NCI-H748 treated with DMSO at 0.1 percent for 48 hours (cell line): ENCODE measurements at regions not wholly inside any gene's neighbourhood (a gene's known extent, or its start where the extent isn't known, plus 50 kb on each side); places are given as distances from the start of the nearest gene placed in this dataset.

Experiments
- DNase-seq: peaks from one replicate; lab custom pipeline; 2025; lab: John Stamatoyannopoulos, UW

DNA sequence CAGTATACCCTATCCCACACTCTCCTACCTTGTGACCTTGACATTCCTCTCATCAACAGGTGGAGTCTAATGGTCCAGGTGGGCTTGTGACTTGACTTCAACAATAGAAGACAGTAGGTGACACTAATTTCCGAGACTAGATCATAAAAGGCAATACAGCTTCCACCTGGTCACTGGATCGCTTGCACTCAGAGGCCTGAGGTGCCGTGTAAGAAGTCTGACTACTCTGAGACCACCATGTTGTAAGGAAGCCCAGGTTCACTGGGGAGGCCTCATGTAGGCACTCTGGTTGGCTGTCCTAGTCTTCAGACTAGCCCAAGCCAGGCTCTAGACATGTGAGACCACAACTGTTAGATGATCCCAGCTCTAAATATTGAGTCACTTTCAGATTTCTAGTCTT is 370.4 kb downstream of the MID1IP1 start:
- DNase-seq: no peak

DNA sequence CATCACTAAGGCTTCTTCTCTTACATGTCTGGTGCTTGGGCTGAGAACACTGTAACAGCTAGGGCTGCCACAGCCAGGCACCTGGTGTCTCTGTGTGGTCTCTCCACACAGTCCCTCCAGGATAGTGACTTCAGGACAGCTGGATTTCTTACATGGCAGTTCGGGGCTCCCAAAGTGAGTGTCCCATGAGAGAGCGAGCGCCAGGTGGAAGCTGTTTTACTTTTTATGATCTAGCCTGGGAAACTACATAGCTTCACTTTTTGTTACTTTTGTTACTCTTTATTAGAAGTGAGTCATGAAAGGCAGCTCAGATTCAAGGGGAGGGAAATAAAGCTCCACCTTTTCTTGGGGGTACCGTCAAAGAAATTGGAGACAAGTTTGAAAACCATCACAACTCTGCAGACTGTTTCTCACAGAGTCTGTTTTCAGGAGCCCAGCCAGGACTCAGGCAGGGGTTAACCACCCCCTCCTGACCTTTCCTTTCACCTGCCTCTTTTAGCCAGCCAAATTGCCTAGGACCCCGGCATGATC is 373.0 kb downstream of the MID1IP1 start:
- DNase-seq: no peak

DNA sequence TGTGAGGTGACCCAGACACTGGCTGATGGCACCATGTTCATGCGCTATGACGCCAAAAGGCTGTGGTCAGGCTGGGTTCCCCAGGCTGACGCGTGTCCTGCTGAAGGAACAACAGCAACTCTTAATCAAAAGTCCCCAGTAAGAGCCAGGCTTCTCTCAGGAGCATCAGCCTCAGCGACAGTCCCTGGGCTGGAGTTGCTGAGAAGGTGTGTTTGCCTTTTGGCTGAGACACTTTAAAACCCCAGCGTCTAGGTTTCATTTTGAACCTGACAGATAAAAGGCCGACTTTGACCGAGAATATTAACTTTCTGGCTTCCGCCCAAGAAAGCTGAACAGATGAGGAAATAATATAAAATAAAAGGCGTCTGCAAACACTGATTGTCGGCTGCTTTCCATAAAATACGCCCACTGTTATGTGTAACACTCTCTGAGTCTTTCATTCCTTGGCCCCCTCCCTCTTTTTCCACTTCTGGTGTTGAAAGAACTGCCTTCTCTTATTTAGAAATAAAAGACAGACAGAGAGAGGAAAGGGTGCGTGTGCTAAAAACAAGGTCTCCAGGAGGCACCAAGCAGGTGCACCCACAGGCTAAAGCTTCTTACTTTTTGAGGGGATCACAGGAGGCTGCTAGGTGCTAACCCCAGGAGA is 373.6 kb downstream of the MID1IP1 start:
- DNase-seq: peak; percentile 47

DNA sequence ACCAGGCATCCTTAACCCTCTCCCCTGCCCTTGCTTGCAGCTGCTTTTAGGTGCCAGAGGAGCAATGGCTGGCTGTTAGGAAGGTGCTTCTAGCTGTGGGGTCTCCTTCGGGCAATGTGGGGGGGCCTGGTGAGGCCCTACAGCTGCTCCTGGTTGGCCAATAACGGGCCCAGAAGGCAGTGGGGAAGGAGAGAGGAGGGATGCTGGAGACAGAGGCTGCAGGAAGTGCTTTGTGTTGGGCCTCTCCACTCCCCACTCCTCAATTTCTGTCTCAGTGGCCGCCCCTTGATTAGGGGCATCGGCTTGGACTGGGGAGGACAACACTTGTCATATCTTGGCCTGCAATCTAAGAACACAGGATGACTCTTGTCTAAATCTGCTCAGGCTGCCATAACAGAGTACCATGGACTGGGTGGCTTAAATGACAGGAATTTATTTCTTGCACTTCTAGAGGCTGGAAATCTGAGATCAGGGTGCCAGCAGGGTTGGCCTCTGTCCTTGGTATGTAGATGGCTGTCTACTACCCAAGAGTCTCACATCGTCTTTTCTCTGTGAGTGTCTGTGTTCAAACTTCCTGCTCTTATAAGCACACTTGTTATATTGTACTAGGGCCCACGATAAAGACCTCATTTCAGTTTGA is 374.3 kb downstream of the MID1IP1 start:
- DNase-seq: no peak

DNA sequence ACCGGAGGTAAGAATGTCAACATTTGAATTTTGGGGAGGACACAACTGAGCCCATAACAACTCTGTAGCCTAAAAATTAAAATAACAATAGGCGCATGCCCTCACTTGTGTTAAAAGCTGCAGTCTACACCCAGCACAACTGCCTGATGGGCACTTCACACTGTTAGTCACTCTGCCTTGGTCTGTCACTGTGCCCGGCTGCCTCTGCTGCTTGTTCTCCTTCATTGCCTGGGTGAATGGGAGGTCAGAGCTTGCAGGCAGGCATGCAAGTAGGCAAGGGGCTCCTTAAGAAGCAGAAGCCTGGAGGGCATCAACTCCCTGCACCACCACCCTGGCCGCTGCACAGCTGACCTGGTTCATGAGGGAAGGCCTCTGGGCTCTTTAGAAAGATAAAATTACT is 374.8 kb downstream of the MID1IP1 start:
- DNase-seq: no peak

DNA sequence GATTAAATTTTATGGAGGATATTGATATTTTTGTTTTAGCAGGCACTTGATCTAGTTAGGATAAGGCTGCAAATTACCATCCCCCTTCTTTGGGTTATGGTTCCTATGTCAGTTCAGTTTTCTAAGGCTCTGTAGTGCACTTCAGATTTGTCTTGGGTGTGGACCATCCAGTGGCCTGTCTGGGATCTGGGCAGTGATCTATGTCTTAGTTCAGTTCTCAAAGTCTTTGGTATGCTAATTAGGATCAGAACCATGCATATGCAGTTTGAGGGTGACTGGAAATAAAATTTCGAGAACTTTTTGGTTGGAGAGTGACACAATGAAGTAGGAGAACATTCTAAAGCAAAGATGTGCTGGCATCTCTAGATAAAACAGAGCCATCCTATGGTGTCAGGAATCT is 388.2 kb downstream of the MID1IP1 start:
- no peak for DNase-seq

DNA sequence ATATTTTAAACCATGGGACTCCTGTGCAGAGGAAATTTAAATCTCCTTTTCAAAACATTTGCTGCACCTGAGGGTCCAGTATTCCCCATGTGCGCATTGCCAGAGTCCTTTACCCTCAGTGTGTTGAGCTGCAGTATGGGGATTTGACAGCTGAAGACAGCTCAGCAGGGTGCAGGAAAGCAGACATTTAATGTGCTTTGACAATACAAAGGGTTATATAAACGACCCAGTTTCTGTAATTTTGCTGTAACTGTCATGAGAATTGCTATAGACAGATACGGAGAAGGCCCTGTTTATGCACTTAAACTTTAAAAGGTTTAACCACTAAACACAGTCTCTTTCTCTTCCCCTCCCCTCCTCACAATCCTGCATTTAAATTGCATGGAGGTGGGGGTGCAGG is 393.4 kb downstream of the MID1IP1 start:
- DNase-seq: no peak

DNA sequence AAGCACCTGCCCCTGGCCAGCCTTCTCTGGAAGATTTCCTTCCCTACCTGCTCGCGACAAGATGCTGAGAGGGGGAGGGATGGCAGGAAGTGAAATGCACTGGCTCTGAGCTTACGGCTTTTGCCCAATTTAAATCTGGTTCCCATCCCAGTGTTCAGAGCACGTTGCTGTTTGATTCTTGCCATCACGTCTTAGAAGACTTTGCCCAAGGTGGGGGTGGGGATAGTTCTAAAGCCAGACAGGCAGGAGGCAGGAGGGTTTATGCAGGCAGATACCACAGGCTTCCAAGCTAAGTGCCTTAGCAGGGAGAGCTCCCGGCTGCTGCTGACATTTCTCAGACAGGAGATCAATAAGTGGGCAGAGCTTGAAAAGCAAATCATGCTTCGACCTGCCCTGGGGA is 393.9 kb downstream of the MID1IP1 start:
- DNase-seq: no peak

DNA sequence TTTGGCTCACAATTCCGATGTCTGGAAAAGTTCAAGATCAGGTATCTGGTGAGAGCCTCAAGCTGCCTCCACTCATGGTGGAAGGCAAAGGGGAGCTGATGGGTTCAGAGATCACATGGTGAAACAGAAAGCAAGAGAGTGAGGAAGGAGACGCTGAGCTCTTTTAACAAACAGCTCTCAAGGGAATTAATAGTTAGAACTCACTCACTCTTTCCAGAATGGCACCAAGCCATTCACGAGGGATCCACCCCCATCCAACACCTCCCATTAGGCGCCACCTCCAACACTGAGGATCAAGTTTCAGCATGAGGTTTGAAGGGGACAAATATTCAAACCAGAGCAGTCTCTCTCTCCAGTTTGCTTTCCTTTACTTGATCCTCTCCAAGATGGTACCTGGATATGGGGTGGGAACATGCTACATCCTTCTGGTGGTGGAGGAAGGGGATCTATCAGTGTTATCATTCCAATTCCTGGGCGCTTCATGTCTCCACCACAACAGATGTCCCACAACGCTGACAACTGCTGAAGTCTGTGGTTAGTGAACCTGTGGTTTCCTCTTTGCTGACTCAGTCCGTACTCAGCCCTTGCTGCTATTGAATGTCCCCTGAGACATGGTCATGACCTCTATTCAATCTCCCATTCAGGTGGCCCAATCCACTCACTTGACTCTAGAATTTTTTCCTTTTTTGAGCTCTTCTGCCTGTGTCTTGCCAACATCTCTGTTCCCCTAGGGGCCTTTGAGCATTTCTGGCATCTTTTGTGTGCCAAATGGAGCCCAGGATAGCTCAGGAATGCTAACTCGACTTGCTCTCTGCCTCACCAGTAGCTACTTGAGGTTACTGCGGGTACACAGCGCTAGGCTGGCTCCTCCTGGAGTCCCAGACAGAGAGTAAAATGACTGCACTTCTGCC is 395.2 kb downstream of the MID1IP1 start:
- DNase-seq: peak; percentile 14

DNA sequence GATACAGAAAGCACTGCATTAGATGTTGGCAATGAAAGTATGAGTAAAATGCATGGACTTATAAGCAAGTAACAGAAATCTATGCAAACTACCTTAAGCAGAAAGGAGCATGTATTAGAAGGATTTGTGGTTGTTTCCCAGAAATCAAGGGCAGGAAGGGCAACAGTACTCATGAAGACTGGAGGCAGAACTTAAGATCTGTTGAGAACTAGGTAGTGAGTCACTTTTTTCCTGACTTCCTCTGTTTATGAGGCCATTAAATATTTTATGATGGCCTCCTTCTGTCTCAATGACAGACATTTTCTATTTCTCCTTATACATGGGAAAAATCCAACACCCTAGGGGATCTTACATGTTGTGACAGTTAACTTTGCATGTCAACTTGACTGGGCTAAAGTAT is 398.2 kb downstream of the MID1IP1 start:
- DNase-seq: no peak

DNA sequence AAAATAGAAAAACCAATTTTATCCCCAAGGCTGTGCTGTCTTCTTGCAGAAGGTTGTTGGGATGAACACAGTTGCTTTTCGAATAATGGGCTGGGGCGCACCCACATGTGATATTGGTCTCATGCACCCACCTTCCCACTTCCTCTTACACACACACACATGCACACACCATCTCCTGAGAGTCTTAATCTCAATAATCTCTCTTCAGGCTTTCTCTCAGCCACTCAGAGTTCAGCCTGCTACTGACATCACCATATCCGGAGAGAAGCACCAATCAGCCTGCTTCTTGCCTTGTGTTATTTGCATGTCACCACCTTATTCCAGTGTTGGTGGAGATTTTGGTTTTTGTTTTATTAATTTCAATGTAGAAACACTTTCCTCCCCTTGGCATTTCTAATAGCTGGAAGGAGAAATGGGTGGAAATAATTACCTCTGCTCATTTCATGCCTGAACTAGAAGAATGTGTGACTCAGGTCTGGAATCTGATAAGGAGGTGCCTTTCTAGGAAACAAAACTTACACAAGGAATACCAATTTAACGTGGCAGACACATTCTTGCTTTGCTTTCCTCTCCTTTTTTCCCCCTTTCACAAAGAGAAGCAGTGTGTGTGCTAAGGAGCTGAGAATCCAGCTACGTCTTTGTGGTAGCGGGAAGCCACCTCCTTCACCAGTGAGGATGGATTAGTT is 400.2 kb downstream of the MID1IP1 start:
- DNase-seq: no peak

DNA sequence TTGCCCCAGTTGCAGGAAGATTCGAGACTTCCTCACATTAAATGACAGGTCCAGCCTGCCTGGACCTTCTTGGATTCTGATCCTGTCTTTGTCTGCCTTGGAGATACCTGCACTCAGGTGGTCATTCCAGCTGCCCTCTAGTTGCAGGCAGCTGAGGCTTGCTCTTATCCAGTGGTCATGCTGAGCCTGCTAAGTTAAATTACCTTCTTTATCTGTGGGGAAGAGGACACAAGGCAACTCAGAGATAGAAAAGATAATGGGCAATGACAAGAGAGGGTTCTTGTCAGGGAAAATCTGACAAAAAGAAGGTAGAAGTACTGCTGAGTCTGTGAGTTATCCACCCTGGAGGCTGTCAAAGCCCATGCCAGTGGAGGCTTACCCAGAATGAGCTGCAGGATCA is 401.4 kb downstream of the MID1IP1 start:
- no peak for DNase-seq

DNA sequence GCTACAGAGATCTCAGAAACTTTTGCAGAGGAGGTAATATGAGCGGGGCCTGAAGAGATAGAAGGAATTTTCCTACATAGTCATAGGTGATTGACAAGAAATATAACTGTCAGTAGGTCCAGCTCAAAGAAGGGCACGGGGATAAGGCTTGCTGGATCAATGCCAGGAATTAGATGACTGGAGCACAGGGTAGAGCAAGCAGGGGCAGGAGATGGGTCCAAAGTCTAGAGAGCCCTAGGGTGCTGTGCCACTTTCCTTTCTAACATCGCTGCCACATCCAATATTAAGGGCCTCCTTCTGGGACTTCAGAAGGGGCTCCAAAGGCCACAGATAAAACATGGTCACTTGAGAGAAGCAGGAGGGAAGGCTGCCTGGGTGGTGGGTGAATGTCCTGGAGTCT is 402.2 kb downstream of the MID1IP1 start:
- no peak for DNase-seq

DNA sequence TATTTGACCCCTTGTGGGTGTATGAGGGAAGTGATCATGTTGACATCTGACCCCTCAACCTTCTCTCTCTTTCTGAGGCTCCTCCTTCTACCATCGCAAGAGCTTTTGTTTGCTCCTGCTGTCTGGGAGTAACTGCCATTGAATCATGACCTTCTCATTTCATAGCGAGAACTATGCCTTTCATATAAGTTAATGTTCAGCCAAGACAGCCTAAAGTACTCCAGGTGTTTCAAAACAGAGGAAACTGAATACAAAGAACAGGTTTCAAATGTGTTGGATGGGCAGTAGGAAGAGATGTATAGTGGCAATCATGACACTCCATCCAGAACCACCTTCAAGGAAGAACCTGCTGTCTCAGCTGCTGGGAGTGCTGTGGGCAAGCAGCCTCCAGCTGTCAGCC is 403.1 kb downstream of the MID1IP1 start:
- no peak for DNase-seq

DNA sequence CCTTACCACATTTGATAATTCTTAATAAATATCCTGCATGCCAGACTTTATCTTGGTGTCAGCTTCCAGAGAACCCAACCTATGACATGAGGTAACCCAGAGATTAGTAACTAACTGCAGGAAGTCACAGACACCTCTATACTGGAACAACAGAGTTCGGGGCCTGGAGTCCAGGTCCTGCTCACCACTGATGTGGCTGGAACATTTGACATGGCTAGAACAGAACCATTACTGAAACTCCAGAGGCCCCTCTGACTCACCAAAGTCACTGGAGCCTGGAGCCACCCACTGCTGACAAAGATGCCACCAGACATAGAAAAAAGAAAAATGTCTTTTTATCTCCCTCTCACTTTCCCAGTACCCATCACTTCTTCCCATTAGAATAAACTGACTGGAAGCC is 403.7 kb downstream of the MID1IP1 start:
- no peak for DNase-seq

DNA sequence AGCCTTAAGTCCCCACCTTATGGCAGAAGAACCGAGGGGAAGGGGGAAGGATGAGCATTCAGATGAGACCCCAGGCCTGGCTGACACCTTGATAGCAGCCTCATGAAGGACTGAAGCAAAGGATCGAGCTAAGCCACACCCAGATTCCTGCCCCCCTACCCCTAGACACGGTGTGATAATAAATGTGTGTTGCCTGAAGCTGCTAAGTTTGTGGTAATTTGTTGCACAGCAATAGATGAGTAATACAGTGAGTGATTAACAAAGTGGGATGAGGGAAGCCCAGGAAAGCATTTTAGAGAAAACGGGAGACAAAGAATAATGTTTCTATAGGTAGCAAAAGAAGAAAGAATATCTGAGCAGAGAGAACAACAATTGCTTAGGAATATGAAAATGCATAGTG is 404.2 kb downstream of the MID1IP1 start:
- no peak for DNase-seq

DNA sequence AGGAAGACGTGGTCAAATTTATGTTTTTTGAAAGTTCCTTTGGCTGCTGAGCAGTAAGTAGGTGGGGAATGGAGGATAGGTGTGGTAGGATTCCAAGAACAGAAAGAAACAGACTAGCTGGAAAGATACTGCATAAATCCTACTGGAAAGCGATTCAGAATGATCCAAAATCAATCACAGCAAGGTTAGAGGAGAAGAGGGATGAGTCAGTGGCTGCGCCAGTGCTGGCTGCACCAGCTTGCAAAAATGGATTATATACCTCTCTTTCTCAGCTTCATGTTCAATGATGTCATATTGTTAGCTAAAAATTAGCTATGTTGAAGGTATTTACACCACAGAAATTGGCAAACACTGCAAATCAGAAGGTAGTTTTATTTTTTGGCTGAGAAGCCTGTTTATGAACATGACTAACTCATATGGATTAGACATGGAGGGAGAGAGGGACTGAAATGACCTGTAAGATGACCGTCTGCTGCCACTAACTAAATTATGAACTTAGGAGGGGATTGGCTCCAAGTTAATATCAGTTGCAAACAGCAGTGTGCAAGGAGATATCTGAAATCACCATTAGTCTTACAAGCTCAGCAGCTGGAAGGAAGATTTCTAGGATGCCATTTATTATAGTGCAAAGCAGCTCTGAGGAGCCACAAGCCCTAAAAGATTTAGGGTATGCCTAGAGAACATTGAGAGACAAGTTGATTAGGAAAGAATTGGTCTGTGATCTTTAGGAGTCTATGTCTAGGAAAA is 405.3 kb downstream of the MID1IP1 start:
- DNase-seq: no peak

DNA sequence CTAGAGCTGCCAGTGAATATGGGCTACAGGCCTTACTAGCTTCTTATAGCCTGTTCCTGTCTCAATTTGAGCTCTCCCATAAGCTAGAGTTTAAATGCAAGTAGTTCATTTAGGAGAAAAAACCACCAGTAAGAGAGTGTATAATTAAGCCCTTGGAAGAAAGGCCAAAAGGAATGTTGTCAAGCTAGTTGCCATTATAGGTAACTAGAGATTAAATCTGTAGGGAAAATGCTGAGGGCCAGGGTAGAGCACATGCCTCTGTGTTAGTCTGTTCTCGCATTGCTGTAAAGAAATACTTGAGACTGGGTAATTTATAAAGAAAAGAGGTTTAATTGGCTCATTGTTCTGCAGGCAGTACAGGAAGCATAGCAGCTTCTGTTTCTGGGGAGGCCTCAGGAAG is 410.2 kb downstream of the MID1IP1 start:
- no peak for DNase-seq

DNA sequence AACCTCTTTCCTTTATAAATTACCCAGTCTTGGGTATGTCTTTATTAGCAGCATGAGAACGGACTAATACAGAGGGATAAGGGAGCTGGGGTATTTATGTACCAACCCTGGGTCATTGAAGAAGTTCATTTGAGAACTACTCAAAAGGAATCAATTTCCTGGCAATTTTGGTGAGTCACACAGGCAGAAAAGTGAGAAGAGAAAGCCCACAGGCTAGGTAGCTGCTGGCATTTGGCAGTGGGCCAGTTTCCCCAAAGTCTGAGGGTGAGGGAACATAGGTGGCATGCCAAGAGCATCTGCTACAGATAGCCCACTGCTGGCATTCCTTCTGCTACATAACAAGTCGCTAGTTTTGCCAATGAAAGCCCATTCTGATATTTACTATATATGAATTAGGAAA is 411.2 kb downstream of the MID1IP1 start:
- no peak for DNase-seq

DNA sequence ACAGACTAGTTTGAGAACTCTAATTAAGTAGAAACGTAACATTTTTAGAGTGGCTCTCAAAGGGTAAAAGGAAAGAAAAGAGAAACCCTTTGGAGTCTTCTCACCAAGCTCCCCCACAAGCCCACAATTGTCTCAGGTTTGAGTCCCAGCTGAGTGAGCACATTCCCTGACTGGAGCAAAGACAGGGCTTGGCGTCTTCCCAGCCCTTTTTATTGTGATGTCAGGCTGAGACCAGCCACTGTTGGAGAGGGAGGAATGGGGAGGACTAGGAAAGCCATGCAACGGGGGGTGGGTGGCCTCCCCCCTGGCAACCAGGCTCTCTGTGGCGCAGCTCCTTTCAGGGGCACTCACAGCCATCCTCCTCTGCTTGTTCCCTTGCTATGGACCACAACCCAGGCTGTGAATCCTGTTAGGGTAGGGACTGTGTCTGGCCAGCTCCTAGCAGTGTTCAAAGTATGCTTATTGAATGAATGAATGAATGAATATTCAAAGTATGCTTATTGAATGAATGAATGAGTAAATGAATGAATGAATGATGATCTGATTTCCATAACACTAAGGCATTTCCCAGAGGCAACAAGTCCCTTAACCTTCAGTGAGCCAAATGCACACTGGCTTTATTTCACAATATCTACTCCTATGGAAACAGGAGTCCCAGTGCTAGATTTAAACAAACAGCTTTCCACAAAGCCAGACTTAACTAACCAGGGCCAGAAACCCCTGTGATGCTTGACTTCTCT is 413.3 kb downstream of the MID1IP1 start:
- no peak for DNase-seq

DNA sequence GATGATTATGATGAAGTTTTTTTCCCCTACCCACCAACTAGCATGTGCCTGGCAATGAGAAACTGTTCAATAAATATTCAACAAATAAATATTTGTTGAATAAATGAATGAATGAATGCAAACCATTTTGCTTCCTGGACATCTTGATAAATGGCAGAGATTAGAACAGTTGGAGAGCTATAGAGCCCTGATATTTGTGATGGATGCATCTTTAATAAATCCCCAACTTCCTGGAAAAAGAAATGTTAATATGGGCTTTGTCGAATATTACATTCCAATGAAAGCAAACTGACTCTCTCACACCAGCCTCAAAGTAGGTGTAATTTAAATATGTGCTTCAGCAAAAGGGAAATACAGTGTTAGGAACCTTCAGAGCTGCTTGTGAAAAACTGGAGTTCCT is 419.7 kb downstream of the MID1IP1 start:
- no peak for DNase-seq
